ENCODE measurements at regions not wholly inside any gene's neighbourhood (a gene's known extent, or its start where the extent isn't known, plus 50 kb on each side); places are given as distances from the start of the nearest gene placed in this dataset.

- TF ChIP-seq, protein P1, sequence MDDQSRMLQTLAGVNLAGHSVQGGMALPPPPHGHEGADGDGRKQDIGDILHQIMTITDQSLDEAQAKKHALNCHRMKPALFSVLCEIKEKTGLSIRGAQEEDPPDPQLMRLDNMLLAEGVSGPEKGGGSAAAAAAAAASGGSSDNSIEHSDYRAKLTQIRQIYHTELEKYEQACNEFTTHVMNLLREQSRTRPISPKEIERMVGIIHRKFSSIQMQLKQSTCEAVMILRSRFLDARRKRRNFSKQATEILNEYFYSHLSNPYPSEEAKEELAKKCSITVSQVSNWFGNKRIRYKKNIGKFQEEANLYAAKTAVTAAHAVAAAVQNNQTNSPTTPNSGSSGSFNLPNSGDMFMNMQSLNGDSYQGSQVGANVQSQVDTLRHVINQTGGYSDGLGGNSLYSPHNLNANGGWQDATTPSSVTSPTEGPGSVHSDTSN (IDR thresholded peaks at IDR 0.05) = no peak
- TF ChIP-seq EP300 (IDR thresholded peaks at IDR 0.05; ENCODE audit: borderline replicate concordance in 1 of 2, low read depth in 1 of 2, low read length in 1 of 2) (no peak), CTCF (IDR thresholded peaks at IDR 0.05) (no peak), POLR2AphosphoS5 (IDR thresholded peaks at IDR 0.05; ENCODE audit: low read depth, low read length) (no peak), NFIC (IDR thresholded peaks at IDR 0.05; ENCODE audit: borderline replicate concordance) (no peak)
These were observed 116.9 kb upstream of the ZKSCAN2 start for GRCh38 chr16:25374556-25374955.

Data from SK-N-SH (cell line).